ENCODE measurements at regions not wholly inside any gene's neighbourhood (a gene's known extent, or its start where the extent isn't known, plus 50 kb on each side); places are given as distances from the start of the nearest gene placed in this dataset.
"Not testable (repeated sequence)": the region's sequence is repeated elsewhere in the genome, so short reads cannot be mapped to it uniquely, and the experiment has no call there.

GRCh38 chr11:122404571-122404970 is 251.0 kb upstream of the UBASH3B start:
- H3K4me1 ChIP-seq (replicated peaks in 1 of 2; ENCODE audit: control insufficient read depth in 2 of 2, insufficient read depth in 2 of 2, low read length in 2 of 2): no peaks in the 10 kb centered on the region
- no peak for FAIRE-seq
- H3K9me3 ChIP-seq (replicated peaks; ENCODE audit: control insufficient read depth, insufficient read depth, low read depth, low read length): no peaks in the 10 kb centered on the region
- H3K27ac ChIP-seq (ENCODE audit: extremely low read depth, low read depth, low read length): no peak overlapping the region
- ChIA-PET POLR2A (no interaction called here), CTCF (ENCODE audit: low intra/inter-chr PET ratio) (no interaction called here)
- H3K9me1 ChIP-seq (ENCODE audit: control insufficient read depth, insufficient read depth, low read length): no peaks in the 10 kb centered on the region
- no peaks in the 10 kb centered on the region for H3K36me3 ChIP-seq (ENCODE audit: control insufficient read depth, insufficient read depth, low read length)
- DNase-seq (ENCODE audit: extremely low read depth in 1 of 4, low spot score in 3 of 4): no peak
- H3K9ac ChIP-seq (ENCODE audit: insufficient read depth in 1 of 2, low read depth in 2 of 2, low read length in 2 of 2): no peak overlapping the region
- no peaks in the 10 kb centered on the region for H4K20me1 ChIP-seq (replicated peaks; ENCODE audit: control insufficient read depth, insufficient read depth, low read length)
- no peaks in the 10 kb centered on the region for H3K27me3 ChIP-seq (ENCODE audit: control insufficient read depth in 2 of 2, insufficient read depth in 2 of 2, low read length in 2 of 2)
- H3K79me2 ChIP-seq (ENCODE audit: control insufficient read depth, insufficient read depth, low read length): no peaks in the 10 kb centered on the region
- no peak for ATAC-seq
- H3K4me3 ChIP-seq: no peak overlapping the region
- TF ChIP-seq GABPB1 (CRISPR knock-in tag; IDR thresholded peaks at IDR 0.05) (no peak), ZFPM2 (CRISPR knock-in tag; IDR thresholded peaks at IDR 0.05) (no peak), RBBP5 (IDR thresholded peaks at IDR 0.05; ENCODE audit: borderline replicate concordance, insufficient read depth, low read length, poor library complexity, severe bottlenecking) (no peak), ARHGAP35 (IDR thresholded peaks at IDR 0.05; ENCODE audit: partially characterized antibody) (no peak)
- intact Hi-C loops (cut with micrococcal nuclease): no loop called here
- H3K4me2 ChIP-seq (ENCODE audit: insufficient read depth, low read length): no peak overlapping the region
- in situ Hi-C loops (cut with MboI): no loop called here
- no peak overlapping the region for H2AFZ ChIP-seq (ENCODE audit: low read depth, low read length)
- BruUV-seq (replicated peaks): no TSS peak

- H3K27ac ChIP-seq (ENCODE audit: extremely low read depth, low read depth, low read length): not testable (repeated sequence)
Observed at GRCh38 chr11:122401581-122401980, 253.9 kb upstream of the UBASH3B start.

More at GRCh38 chr11:122401581-122401980, 253.9 kb upstream of the UBASH3B start:
- H3K9me3 ChIP-seq (replicated peaks; ENCODE audit: control insufficient read depth, insufficient read depth, low read depth, low read length); H3K4me2 ChIP-seq (ENCODE audit: insufficient read depth, low read length); H3K27me3 ChIP-seq (ENCODE audit: control insufficient read depth in 2 of 2, insufficient read depth in 2 of 2, low read length in 2 of 2); H3K4me1 ChIP-seq (replicated peaks in 1 of 2; ENCODE audit: control insufficient read depth in 2 of 2, insufficient read depth in 2 of 2, low read length in 2 of 2); H4K20me1 ChIP-seq (replicated peaks; ENCODE audit: control insufficient read depth, insufficient read depth, low read length); H3K9ac ChIP-seq (ENCODE audit: insufficient read depth in 1 of 2, low read depth in 2 of 2, low read length in 2 of 2); H3K4me3 ChIP-seq; intact Hi-C loops (cut with micrococcal nuclease); H3K79me2 ChIP-seq (ENCODE audit: control insufficient read depth, insufficient read depth, low read length); H3K36me3 ChIP-seq (ENCODE audit: control insufficient read depth, insufficient read depth, low read length); BruUV-seq (replicated peaks); FAIRE-seq; POLR2A ChIA-PET; CTCF ChIA-PET (ENCODE audit: low intra/inter-chr PET ratio); H3K9me1 ChIP-seq (ENCODE audit: control insufficient read depth, insufficient read depth, low read length); DNase-seq (ENCODE audit: extremely low read depth in 1 of 4, low spot score in 3 of 4); H2AFZ ChIP-seq (ENCODE audit: low read depth, low read length); in situ Hi-C loops (cut with MboI); ATAC-seq: not testable (repeated sequence)
- 0% methylated on average over 5 of the region's 5 CpGs for WGBS (ENCODE audit: insufficient coverage, low coverage, missing lambda C conversion rate)

Data from K562 (cell line).